ENCODE measurements at regions not wholly inside any gene's neighbourhood (a gene's known extent, or its start where the extent isn't known, plus 50 kb on each side); places are given as distances from the start of the nearest gene placed in this dataset.
"Not testable (repeated sequence)": the region's sequence is repeated elsewhere in the genome, so short reads cannot be mapped to it uniquely, and the experiment has no call there.

DNA sequence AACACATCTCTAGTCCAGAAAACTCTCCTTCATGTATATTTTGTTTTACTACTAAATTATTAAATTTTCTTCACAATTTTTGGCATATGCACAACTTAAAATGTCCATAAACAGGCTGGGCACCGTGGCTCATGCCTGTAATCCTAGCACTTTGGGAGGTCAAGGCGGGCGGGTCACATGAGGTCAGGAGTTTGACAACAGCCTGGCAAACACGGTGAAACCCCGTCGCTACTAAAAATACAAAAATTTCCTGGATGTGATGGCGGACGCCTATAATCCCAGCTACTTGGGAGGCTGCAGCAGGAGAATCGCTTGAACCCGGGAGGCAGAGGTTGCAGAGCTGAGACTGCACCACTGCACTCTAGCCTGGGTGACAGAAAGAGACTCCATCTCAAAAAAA, 739.9 kb upstream of the LRRTM4 start:
- TF ChIP-seq, protein P1, sequence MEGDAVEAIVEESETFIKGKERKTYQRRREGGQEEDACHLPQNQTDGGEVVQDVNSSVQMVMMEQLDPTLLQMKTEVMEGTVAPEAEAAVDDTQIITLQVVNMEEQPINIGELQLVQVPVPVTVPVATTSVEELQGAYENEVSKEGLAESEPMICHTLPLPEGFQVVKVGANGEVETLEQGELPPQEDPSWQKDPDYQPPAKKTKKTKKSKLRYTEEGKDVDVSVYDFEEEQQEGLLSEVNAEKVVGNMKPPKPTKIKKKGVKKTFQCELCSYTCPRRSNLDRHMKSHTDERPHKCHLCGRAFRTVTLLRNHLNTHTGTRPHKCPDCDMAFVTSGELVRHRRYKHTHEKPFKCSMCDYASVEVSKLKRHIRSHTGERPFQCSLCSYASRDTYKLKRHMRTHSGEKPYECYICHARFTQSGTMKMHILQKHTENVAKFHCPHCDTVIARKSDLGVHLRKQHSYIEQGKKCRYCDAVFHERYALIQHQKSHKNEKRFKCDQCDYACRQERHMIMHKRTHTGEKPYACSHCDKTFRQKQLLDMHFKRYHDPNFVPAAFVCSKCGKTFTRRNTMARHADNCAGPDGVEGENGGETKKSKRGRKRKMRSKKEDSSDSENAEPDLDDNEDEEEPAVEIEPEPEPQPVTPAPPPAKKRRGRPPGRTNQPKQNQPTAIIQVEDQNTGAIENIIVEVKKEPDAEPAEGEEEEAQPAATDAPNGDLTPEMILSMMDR (IDR thresholded peaks at IDR 0.05) = not testable (repeated sequence)
- TF ChIP-seq CBFB (CRISPR knock-in tag; IDR thresholded peaks at IDR 0.05; ENCODE audit: low read depth) = not testable (repeated sequence)
